ENCODE measurements at regions not wholly inside any gene's neighbourhood (a gene's known extent, or its start where the extent isn't known, plus 50 kb on each side); places are given as distances from the start of the nearest gene placed in this dataset.

DNA sequence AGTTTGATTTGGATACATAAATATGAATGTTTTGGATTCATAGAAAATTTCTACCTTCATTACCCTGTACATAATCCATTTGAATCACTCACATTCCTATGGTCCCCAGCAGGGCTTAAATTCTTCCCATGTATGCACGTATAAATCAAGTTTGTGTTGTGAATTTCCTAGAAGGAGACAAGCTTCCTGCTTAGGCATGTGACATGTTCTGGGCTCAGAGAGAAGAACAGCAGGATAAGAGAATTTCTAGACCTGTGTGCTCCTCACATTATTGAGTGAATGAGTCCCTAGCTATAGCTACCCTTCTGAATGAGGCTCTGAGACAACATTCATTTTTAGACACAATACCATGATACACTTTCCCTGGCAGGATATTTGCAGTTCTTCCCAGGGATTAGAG lies 229.1 kb downstream of the YTHDC2 start:
- no peak for TF ChIP-seq EWSR1 (IDR thresholded peaks at IDR 0.05; ENCODE audit: borderline replicate concordance, low read depth, partially characterized antibody)
- no peak for TF ChIP-seq PKNOX1 (IDR thresholded peaks at IDR 0.05)
- no peak for TF ChIP-seq CTBP1 (IDR thresholded peaks at IDR 0.05; ENCODE audit: borderline replicate concordance)
- TF ChIP-seq ELF1 (tag; IDR thresholded peaks at IDR 0.05) = no peak
- TF ChIP-seq EP300 (IDR thresholded peaks at IDR 0.05; ENCODE audit: low read length) = no peak
- TF ChIP-seq ZNF12 (CRISPR knock-in tag; IDR thresholded peaks at IDR 0.05) = no peak
